Glutamatergic neuron (in vitro differentiated cells): ENCODE measurements at regions not wholly inside any gene's neighbourhood (a gene's known extent, or its start where the extent isn't known, plus 50 kb on each side); places are given as distances from the start of the nearest gene placed in this dataset.

ENCODE experiments used
- DNase-seq: peaks from one replicate; pipeline ENCODE4 v3.0.0; 2022
- H3K27ac Mint-ChIP-seq: one replicate; pipeline ENCODE4 v1.8.0; 2020; ENCODE audit warnings: mild to moderate bottlenecking, mixed read lengths, inconsistent platforms; ENCODE audit not compliant: unreplicated experiment
- H3K27me3 Mint-ChIP-seq: one replicate; pipeline ENCODE4 v1.8.0; 2020; ENCODE audit warnings: mild to moderate bottlenecking, moderate library complexity, mixed read lengths, inconsistent platforms; ENCODE audit not compliant: unreplicated experiment
- H3K36me3 Mint-ChIP-seq: one replicate; pipeline ENCODE4 v1.8.0; 2020; ENCODE audit warnings: mild to moderate bottlenecking, mixed read lengths, inconsistent platforms; ENCODE audit not compliant: unreplicated experiment
- H3K4me1 Mint-ChIP-seq: one replicate; pipeline ENCODE4 v1.8.0; 2020; ENCODE audit warnings: mild to moderate bottlenecking, low read depth, mixed read lengths, inconsistent platforms; ENCODE audit not compliant: unreplicated experiment
- H3K4me3 Mint-ChIP-seq: one replicate; pipeline ENCODE4 v1.8.0; 2020; ENCODE audit warnings: mild to moderate bottlenecking, mixed read lengths, inconsistent platforms; ENCODE audit not compliant: unreplicated experiment
- H3K9me3 Mint-ChIP-seq: one replicate; pipeline ENCODE4 v1.8.0; 2020; ENCODE audit warnings: mild to moderate bottlenecking, moderate library complexity, mixed read lengths, inconsistent platforms; ENCODE audit not compliant: unreplicated experiment
- CTCF ChIP-seq: fragments of 200-600 bp; sonication (generic); IDR thresholded peaks from one replicate; pipeline ENCODE4 v1.5.0; 2021; ENCODE audit not compliant: partially characterized antibody, unreplicated experiment

GRCh38 chr18:54726143-54726542 is 102.1 kb upstream of the RAB27B start:
- H3K4me1 Mint-ChIP-seq: no peaks in the 10 kb centered on the region
- H3K36me3 Mint-ChIP-seq: no peaks in the 10 kb centered on the region
- no peak for DNase-seq
- H3K4me3 Mint-ChIP-seq: no peak overlapping the region
- H3K27me3 Mint-ChIP-seq: peaks cover 3% of the 10 kb centered on the region
- no peak for TF ChIP-seq CTCF
- no peaks in the 10 kb centered on the region for H3K9me3 Mint-ChIP-seq
- H3K27ac Mint-ChIP-seq: no peak overlapping the region

- H3K36me3 Mint-ChIP-seq: no peaks in the 10 kb centered on the region
These were observed 94.2 kb upstream of the RAB27B start for GRCh38 chr18:54734059-54734458.

GRCh38 chr18:54736981-54737380 is 91.3 kb upstream of the RAB27B start:
- DNase-seq: no peak
- Mint-ChIP-seq H3K27me3 (peaks cover 2% of the 10 kb centered on the region), H3K27ac (no peak overlapping the region), H3K9me3 (no peaks in the 10 kb centered on the region), H3K36me3 (no peaks in the 10 kb centered on the region), H3K4me3 (no peak overlapping the region), H3K4me1 (no peaks in the 10 kb centered on the region)
- TF ChIP-seq CTCF: no peak

More at GRCh38 chr18:54734059-54734458, 94.2 kb upstream of the RAB27B start:
- H3K9me3 Mint-ChIP-seq: no peaks in the 10 kb centered on the region
- H3K27me3 Mint-ChIP-seq: no peaks in the 10 kb centered on the region
- no peak for DNase-seq
- no peak overlapping the region for H3K27ac Mint-ChIP-seq
- TF ChIP-seq CTCF: no peak
- no peak overlapping the region for H3K4me3 Mint-ChIP-seq
- H3K4me1 Mint-ChIP-seq: no peaks in the 10 kb centered on the region

GRCh38 chr18:54737986-54738385 is 90.3 kb upstream of the RAB27B start:
- DNase-seq: no peak

GRCh38 chr18:54739476-54739875 is 88.8 kb upstream of the RAB27B start:
- H3K9me3 Mint-ChIP-seq: no peaks in the 10 kb centered on the region
- H3K27me3 Mint-ChIP-seq: peaks cover 2% of the 10 kb centered on the region

More at GRCh38 chr18:54737986-54738385, 90.3 kb upstream of the RAB27B start:
- Mint-ChIP-seq H3K36me3 (no peaks in the 10 kb centered on the region), H3K27me3 (peaks cover 2% of the 10 kb centered on the region), H3K27ac (no peak overlapping the region), H3K4me3 (no peak overlapping the region), H3K9me3 (no peaks in the 10 kb centered on the region), H3K4me1 (no peaks in the 10 kb centered on the region)
- TF ChIP-seq CTCF: no peak

More at GRCh38 chr18:54739476-54739875, 88.8 kb upstream of the RAB27B start:
- H3K27ac Mint-ChIP-seq: no peak overlapping the region
- TF ChIP-seq CTCF: no peak
- no peak for DNase-seq
- H3K36me3 Mint-ChIP-seq: no peaks in the 10 kb centered on the region
- no peak overlapping the region for H3K4me3 Mint-ChIP-seq
- H3K4me1 Mint-ChIP-seq: no peaks in the 10 kb centered on the region
